Fibroblast of villous mesenchyme (primary cell): ENCODE measurements at regions not wholly inside any gene's neighbourhood (a gene's known extent, or its start where the extent isn't known, plus 50 kb on each side); places are given as distances from the start of the nearest gene placed in this dataset.
A peak's percentile ranks its signal among the peaks of the same experiment; 100 is the strongest.

Experiments used
- DNase-seq: peaks from one replicate; pipeline ENCODE4 v3.0.0-alpha.2; 2010; ENCODE audit warnings: low read depth
- H3K4me3 ChIP-seq: 2 replicates; pipeline ENCODE4 v1.5.1; 2011; ENCODE audit warnings: low read depth, mild to moderate bottlenecking, low read length
- CTCF ChIP-seq: IDR thresholded peaks from 2 replicates; pipeline ENCODE4 v1.5.1; 2012; ENCODE audit warnings: low read depth, mild to moderate bottlenecking, low read length; ENCODE audit not compliant: insufficient read depth

- no peak for TF ChIP-seq CTCF
- no peak overlapping the region for H3K4me3 ChIP-seq
- DNase-seq: no peak
Observed at GRCh38 chr7:19407270-19407669, 262.0 kb upstream of the FERD3L start.

- peak overlapping the region; percentile 27 for H3K4me3 ChIP-seq
- TF ChIP-seq CTCF: no peak
- DNase-seq: peak; percentile 76
Observed at GRCh38 chr7:19405541-19405940, 260.3 kb upstream of the FERD3L start.

- peak; percentile 98 for DNase-seq
- H3K4me3 ChIP-seq: peak overlapping the region; percentile 27
- no peak for TF ChIP-seq CTCF
Observed at GRCh38 chr7:19404912-19405329, 259.7 kb upstream of the FERD3L start.

GRCh38 chr7:19403691-19404090, 258.5 kb upstream of the FERD3L start:
- peak; percentile 39 for DNase-seq
- H3K4me3 ChIP-seq: no peak overlapping the region
- TF ChIP-seq CTCF: no peak

- peak; percentile 30 for DNase-seq
- no peak for TF ChIP-seq CTCF
- H3K4me3 ChIP-seq: no peak overlapping the region
Observed at GRCh38 chr7:19401461-19401860, 256.2 kb upstream of the FERD3L start.

GRCh38 chr7:19400758-19401254, 255.6 kb upstream of the FERD3L start:
- peak; percentile 68 for DNase-seq

More at GRCh38 chr7:19400758-19401254, 255.6 kb upstream of the FERD3L start:
- H3K4me3 ChIP-seq: no peak overlapping the region
- no peak for TF ChIP-seq CTCF
